Prostate gland (tissue), 2 donors: ENCODE measurements at regions not wholly inside any gene's neighbourhood (a gene's known extent, or its start where the extent isn't known, plus 50 kb on each side); places are given as distances from the start of the nearest gene placed in this dataset.
"Not testable (repeated sequence)": the region's sequence is repeated elsewhere in the genome, so short reads cannot be mapped to it uniquely, and the experiment has no call there.

Experiments
- DNase-seq: peaks from one replicate; pipeline ENCODE4 v3.0.0-alpha.2; 2019; ENCODE audit warnings: low spot score
- H3K27ac ChIP-seq, 2 donors: fragments of 200-600 bp; sonication (generic); 2 replicates each; pipeline ENCODE4 v1.5.1; 2017 to 2019
- H3K27me3 ChIP-seq: fragments of 200-600 bp; sonication (generic); replicated peaks from 2 replicates; pipeline ENCODE4 v1.5.1; 2019; ENCODE audit not compliant: insufficient read depth
- H3K36me3 ChIP-seq, 2 donors: fragments of 200-600 bp; sonication (generic); 1 replicate in 1 of 2; 2 replicates in 1 of 2; pipeline versions ENCODE4 v1.5.1 to v1.8.1; 2017 to 2019
- H3K4me1 ChIP-seq: fragments of 200-600 bp; sonication (generic); replicated peaks from 2 replicates; pipeline ENCODE4 v1.5.1; 2019
- H3K4me3 ChIP-seq, 2 donors: fragments of 200-600 bp; sonication (generic); 2 replicates each; pipeline ENCODE4 v1.5.1; 2017 to 2019
- H3K9me3 ChIP-seq: fragments of 200-600 bp; sonication (generic); 2 replicates; pipeline ENCODE4 v1.5.1; 2017
- POLR2A ChIP-seq: fragments of 450-650 bp; IDR thresholded peaks from one replicate; pipeline ENCODE4 v1.6.1; 2016; ENCODE audit warnings: antibody characterized with exemption, mild to moderate bottlenecking
- POLR2AphosphoS5 ChIP-seq: sonication (generic); formaldehyde crosslinking; IDR thresholded peaks from one replicate; pipeline ENCODE4 v1.6.1; 2017; ENCODE audit warnings: antibody characterized with exemption
- WGBS: methylation state at CpG from one replicate; pipeline ENCODE4 v1.1.5; 2018; 5-methylcytosine and 5-hydroxymethylcytosine counted together
- intact Hi-C: fragments of 100-400 bp; cut with DNase I; formaldehyde crosslinking; loops from one replicate; pipeline ENCODE4 v1.14.2; 2022
- TF ChIP-seq, protein P1 (sequence below), 4 experiments: fragments of 200-600 bp in 2 of 4; fragments of 450-650 bp in 2 of 4; sonication (generic) in 2 of 4; IDR thresholded peaks; 1 replicate in 3 of 4; 2 replicates in 1 of 4; pipeline ENCODE4 v1.5.1; 2016 to 2019; ENCODE audit warnings: antibody characterized with exemption in 4 of 4, mild to moderate bottlenecking in 2 of 4, moderate library complexity in 2 of 4

- H3K4me1 ChIP-seq = no peaks in the 10 kb centered on the region
- H3K4me3 ChIP-seq = no peak overlapping the region
- no peaks in the 10 kb centered on the region for H3K9me3 ChIP-seq
- no peak for DNase-seq
- H3K27me3 ChIP-seq = no peaks in the 10 kb centered on the region
- intact Hi-C loops = no loop called here
- H3K36me3 ChIP-seq = no peaks in the 10 kb centered on the region
- no peak for TF ChIP-seq POLR2A
- TF ChIP-seq POLR2AphosphoS5 = no peak
- TF ChIP-seq, protein P1, sequence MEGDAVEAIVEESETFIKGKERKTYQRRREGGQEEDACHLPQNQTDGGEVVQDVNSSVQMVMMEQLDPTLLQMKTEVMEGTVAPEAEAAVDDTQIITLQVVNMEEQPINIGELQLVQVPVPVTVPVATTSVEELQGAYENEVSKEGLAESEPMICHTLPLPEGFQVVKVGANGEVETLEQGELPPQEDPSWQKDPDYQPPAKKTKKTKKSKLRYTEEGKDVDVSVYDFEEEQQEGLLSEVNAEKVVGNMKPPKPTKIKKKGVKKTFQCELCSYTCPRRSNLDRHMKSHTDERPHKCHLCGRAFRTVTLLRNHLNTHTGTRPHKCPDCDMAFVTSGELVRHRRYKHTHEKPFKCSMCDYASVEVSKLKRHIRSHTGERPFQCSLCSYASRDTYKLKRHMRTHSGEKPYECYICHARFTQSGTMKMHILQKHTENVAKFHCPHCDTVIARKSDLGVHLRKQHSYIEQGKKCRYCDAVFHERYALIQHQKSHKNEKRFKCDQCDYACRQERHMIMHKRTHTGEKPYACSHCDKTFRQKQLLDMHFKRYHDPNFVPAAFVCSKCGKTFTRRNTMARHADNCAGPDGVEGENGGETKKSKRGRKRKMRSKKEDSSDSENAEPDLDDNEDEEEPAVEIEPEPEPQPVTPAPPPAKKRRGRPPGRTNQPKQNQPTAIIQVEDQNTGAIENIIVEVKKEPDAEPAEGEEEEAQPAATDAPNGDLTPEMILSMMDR (IDR thresholded peaks at IDR 0.05) = no peak
- 90% methylated on average over 2 of the region's 2 CpGs for WGBS
- H3K27ac ChIP-seq = no peak overlapping the region
Measured at GRCh38 chr6:2324166-2324953, 79.0 kb upstream of the GMDS start.

GRCh38 chr6:2317498-2317897 lies 72.1 kb upstream of the GMDS start:
- DNase-seq, H3K9me3 ChIP-seq, H3K4me3 ChIP-seq, H3K36me3 ChIP-seq, H3K4me1 ChIP-seq, H3K27ac ChIP-seq, H3K27me3 ChIP-seq, intact Hi-C loops: not testable (repeated sequence)
- 99% methylated on average over 11 of the region's 11 CpGs for WGBS

- Histone ChIP-seq H3K36me3 (no peaks in the 10 kb centered on the region), H3K27ac (no peak overlapping the region), H3K4me3 (no peak overlapping the region), H3K27me3 (no peaks in the 10 kb centered on the region), H3K9me3 (no peaks in the 10 kb centered on the region), H3K4me1 (no peaks in the 10 kb centered on the region)
- intact Hi-C loops = no loop called here
- no peak for DNase-seq
- WGBS = 83% methylated on average over 7 of the region's 7 CpGs
- TF ChIP-seq POLR2AphosphoS5 (no peak), POLR2A (no peak)
- TF ChIP-seq, protein P1 (IDR thresholded peaks at IDR 0.05) = no peak
Measured at GRCh38 chr6:2314641-2315040, 69.2 kb upstream of the GMDS start.

GRCh38 chr6:2310042-2310441 lies 64.6 kb upstream of the GMDS start:
- Histone ChIP-seq H3K4me1 (no peaks in the 10 kb centered on the region), H3K27me3 (no peaks in the 10 kb centered on the region), H3K4me3 (no peak overlapping the region), H3K36me3 (no peaks in the 10 kb centered on the region), H3K27ac (no peak overlapping the region), H3K9me3 (no peaks in the 10 kb centered on the region)
- TF ChIP-seq, protein P1 (IDR thresholded peaks at IDR 0.05) = no peak
- intact Hi-C loops = no loop called here
- DNase-seq = no peak

- Histone ChIP-seq H3K9me3 (no peaks in the 10 kb centered on the region), H3K27ac (no peak overlapping the region), H3K4me1 (no peaks in the 10 kb centered on the region), H3K36me3 (no peaks in the 10 kb centered on the region), H3K27me3 (no peaks in the 10 kb centered on the region), H3K4me3 (no peak overlapping the region)
- no peak for TF ChIP-seq POLR2A
- TF ChIP-seq, protein P1 (IDR thresholded peaks at IDR 0.05) = no peak
- TF ChIP-seq POLR2AphosphoS5 = no peak
- intact Hi-C loops = no loop called here
- WGBS = 95% methylated on average over 4 of the region's 4 CpGs
- no peak for DNase-seq
Measured at GRCh38 chr6:2309122-2309521, 63.7 kb upstream of the GMDS start.
